GM19351 (cell line): ENCODE measurements at regions not wholly inside any gene's neighbourhood (a gene's known extent, or its start where the extent isn't known, plus 50 kb on each side); places are given as distances from the start of the nearest gene placed in this dataset.

ENCODE experiments used
- ATAC-seq: cut with Tn5 transposase; IDR thresholded peaks from one replicate; pipeline ENCODE4 v1.9.1; 2021; ENCODE audit warnings: mild to moderate bottlenecking, moderate library complexity; ENCODE audit not compliant: unreplicated experiment

DNA sequence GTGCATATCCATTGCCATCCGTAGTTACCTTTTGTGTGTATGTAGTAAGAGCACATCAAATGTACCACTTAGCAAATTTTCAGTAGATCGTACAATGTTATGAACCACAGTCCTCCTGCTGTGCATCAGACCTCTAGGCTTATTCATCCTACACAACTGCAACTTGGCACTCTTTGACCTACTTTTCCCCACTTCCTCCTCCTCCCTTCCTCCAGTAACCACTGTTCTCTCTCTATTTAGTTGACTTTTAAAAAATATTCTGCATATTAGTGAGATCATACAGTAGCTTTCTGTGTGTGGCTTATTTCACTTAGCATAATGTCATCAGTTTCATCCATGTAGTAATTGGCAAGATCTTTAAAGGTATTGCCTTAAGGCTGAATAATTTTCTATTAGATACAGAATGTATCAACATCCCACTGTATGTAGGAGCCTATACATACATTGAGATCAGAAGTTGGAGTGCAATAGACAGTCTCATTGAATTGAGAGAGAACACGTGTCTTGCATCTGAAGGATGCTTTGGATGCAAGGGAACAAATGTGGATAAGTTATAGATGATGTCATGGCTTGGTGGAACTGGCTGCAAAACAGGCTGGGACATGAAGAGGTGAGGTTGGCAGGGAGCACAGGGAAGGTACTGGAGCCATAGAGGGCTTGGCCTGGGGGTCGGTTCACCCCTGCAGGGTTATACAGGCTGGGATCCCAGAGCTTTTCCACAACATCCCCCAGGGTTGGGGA is 83.0 kb upstream of the FAM180A start:
- no peak for ATAC-seq

GRCh38 chr7:135828604-135829003 is 80.0 kb upstream of the FAM180A start:
- ATAC-seq, result no peak

- no peak for ATAC-seq
Observed at GRCh38 chr7:135827391-135827790, 78.8 kb upstream of the FAM180A start.

- ATAC-seq, result no peak
Observed at GRCh38 chr7:135825406-135825805, 76.8 kb upstream of the FAM180A start.

GRCh38 chr7:135822376-135822775 is 73.8 kb upstream of the FAM180A start:
- ATAC-seq, result no peak

GRCh38 chr7:135817583-135817982 is 69.0 kb upstream of the FAM180A start:
- ATAC-seq, result no peak

GRCh38 chr7:135815033-135815432 is 66.4 kb upstream of the FAM180A start:
- no peak for ATAC-seq

DNA sequence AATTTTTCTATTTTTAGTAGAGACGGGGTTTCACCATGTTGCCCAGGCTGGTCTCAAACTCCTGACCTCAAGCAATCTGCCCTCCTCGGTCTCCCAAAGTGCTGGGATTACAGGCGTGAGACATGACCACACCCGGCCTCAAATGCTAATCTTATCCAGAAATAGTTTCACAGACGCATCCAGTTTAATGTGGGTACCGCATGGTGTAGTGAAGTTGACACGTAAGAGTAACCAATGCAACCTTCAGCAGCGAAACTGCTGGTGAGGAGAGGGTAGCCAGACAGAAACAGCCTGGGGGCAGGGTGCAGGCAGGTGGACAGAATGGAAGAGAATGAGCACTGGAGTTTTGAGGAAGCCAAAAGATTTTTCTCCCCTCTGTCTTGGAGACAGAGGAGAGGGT is 63.5 kb upstream of the FAM180A start:
- no peak for ATAC-seq

- ATAC-seq, result no peak
Observed at GRCh38 chr7:135811506-135811905, 62.9 kb upstream of the FAM180A start.

- no peak for ATAC-seq
Observed at GRCh38 chr7:135808206-135808605, 59.6 kb upstream of the FAM180A start.

- no peak for ATAC-seq
Observed at GRCh38 chr7:135803143-135803542, 54.5 kb upstream of the FAM180A start.

DNA sequence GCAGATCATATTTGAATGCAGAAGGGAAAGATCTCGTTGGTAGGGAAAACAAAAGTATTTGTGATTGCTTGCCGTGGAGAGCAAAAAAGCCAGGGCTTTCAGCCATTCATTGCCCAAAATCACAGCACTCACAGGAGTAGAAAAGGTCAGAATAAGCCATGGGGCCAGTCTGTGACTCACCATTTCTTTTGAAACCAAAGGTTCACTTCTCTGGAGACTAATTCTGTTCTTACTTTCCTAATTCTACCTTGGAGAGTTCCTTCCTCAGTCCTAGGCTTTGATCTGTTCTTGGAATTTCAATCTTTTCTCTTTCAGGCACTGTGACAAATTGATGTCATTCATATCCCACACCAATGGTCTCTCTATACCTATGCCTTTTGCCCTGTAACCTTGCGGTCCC is 54.1 kb upstream of the FAM180A start:
- no peak for ATAC-seq

- no peak for ATAC-seq
Observed at GRCh38 chr7:135801877-135802276, 53.3 kb upstream of the FAM180A start.

DNA sequence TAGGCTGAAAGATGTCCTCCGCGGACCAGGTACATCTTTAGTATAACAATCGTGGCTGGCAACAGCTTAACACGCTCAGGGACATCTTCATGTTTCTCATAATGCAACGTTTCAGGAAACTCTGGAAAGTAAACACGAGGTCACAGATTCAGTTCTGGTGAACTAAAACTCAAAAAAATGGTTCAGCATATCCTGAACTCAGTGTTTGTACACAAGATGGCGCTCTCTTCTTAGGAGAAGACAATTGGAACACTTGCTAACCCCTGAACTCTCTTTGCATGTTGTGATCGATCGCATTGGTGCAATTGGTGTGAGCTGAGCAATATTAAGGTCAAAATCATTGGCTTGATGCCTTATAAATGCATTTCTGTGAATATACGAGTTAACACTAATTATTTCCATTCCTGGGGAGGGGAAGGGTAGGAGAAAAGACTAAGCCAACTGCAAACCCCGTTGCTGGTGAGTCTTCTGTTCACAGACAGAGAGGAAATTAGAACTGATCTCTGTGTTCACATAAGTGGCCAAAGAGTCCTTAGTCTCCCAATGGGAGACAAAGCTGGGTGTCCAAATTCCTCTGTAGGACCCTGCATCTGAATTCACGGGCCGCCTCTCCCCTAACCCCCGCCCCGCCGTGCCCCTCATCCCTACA is 52.6 kb upstream of the FAM180A start:
- ATAC-seq, result peak; percentile 82

- no peak for ATAC-seq
Observed at GRCh38 chr7:135800560-135800959, 51.9 kb upstream of the FAM180A start.

DNA sequence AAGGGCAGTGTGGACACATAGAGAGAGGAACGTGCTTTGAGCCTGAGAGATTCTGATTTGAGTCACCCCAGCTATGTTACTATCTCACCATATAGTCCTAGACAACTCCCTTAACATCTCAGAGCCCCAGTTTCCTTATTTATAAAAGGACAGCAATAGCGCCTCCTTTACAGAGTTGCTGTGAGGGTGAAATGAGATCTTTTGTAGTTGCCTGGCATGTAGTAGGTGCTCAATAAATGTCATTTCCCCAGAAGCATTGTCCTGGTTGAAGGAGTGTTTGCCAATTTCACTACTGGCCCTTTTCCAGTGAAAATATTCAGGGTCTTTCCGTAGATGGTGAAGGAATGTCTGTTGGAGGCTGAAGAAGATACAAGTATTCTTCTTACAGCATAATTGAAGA is 51.3 kb upstream of the FAM180A start:
- ATAC-seq, result no peak
